SHP77 (cell line): ENCODE measurements at regions not wholly inside any gene's neighbourhood (a gene's known extent, or its start where the extent isn't known, plus 50 kb on each side); places are given as distances from the start of the nearest gene placed in this dataset.
A peak's percentile ranks its signal among the peaks of the same experiment; 100 is the strongest.

Source experiments
- DNase-seq, 2 experiments: peaks; one replicate each; lab custom pipeline; 2025; lab: John Stamatoyannopoulos, UW

DNA sequence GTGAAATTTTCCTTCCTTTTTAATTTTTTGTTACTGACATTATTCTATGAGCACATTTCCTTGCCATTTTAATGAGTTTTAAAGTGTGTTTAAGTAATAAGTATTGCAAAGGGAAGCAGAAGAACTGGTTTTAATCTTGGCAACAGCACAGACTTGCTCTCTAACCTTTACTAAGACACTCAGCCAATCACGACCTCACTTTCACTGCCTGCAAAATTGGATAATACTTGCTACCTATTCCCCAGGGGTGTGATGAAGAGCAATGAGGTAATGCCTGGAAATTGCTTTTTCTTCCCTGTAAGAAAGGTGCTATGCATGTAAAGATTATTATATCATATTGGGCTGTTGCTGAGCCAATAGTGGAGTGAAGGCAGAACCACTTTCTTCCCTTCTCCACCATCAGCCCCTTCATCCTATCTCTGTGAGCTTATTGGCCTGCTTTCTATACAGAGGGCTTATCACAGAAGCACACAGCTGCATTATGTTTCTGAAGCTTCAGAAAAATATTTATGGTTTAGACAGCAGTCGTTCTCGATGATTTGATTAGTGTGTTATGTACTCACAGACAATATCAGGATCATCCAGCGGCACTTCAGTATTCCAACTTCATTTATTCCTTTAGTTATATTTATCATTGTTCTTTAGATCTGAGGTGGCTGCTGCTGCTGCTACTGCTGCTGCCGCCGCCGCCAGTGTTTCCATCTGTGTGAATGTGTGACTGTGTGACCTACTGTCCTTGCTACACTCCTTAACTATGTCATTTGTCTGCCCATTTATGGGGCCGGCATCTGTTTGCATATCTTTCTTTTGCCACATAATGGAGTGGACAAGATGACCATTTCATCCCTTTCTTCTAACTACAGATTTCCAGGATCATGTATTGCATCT lies 255.1 kb downstream of the C4orf33 start:
- no peak for DNase-seq

DNA sequence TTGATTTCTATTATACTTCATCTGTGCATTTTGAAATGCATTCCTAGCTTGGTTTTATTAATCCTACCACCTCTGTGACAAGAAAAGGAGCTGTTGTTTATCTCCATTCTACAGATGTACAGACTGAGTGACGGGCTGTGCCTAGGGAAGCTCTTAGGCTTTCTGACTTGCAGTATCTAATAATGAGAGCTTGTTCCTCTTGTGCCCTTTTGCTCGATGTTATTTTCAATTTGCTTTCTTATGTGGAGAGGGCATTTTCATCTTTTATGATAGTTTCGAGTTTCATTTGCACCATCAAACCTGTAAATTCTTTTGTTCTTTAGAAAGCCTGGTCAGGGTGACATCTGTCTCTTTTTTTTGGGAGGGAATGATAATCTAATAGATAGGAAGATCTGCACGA lies 256.5 kb downstream of the C4orf33 start:
- no peak for DNase-seq

DNA sequence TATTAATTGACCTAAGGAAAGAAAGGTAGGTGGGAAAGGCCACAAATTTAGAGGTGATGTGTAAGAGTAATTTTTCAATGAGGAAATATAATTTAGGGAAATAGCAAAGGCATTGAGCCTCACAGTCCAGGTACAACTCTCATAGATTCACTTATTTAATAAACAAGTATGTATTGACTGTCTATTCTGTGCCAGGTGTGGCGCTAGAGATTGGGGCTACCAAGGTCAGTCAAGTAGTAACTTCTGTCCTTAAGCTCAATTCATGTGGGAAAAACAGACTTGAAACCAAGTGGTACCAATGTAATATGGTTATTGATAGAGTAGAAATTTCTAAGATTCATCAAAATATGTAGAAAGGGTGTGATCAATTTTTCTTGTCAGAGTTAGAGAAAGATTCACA lies 257.5 kb downstream of the C4orf33 start:
- DNase-seq = no peak

DNA sequence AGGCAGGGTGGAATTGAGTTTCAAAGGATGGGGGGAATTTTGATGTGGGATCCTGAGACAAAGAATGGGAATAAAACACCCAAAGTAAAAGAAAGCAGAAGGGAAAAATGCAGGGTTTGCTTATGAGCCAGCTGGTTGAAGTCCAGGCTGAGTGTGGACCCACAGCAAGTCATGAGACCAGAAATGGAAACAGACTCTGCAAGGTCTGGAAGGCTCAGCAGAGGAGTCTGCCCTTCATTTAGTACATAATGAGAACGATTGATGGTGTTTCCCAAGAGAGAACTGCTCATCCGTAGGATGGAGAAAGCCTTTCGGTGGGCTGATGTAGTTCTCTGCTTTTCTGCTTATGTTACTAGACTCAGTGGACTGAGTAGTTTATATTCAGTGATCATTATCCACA lies 259.1 kb downstream of the C4orf33 start:
- DNase-seq = no peak

DNA sequence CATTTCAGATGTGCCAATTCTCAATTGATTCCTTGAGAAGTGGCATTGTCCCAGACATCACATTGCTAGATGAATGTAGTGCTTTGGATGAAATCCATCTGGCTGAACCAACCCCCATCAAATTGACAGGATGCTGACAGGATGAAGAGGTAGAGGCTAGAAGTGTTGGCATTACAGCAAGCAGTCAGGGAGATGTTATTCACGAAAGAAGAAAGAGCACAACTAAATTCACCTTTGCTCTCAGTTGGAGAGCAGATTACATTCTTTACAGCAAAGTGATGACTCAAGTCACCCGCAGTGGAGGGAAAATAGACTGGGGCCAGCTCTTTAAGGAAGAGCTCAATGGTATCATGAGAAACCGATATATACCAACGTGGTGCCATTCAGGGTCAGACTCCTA lies 259.6 kb downstream of the C4orf33 start:
- DNase-seq = no peak

DNA sequence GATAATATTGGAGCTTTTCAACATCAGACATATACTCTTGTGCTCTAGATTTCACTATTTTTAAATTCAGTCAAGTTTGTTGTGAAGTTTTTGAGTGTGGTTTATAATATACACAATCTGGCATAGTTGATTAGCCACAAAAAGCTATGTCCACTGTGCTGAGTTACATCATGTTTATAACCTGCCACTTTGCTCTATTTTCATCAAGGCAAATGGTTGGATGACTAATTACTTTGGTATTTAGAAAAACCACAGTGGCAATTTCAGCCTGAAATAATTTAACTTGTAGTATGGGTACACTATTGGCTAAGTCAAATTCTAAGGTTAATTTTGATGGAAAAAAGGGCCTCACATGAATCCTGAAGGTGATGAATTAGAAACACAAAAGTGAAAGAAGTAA lies 262.6 kb downstream of the C4orf33 start:
- DNase-seq = no peak

DNA sequence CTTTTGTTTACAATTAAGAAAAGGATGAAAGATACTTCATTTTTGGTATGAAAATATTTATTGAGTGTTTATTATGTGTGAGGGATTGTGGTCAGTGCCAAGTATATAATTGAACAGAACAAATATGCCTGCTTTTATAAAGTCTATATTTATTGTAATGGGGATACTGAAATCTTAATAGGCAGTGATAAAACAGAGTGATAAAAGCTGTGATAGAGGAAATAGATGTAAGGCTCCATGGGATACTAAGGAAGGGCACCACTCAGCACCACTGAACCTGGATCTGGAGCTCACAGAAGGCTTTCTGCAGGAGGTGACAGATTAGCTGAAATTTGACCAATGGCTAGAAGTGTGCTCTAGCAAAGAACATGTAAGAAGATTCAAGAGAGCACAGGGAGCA lies 263.5 kb downstream of the C4orf33 start:
- DNase-seq = no peak

DNA sequence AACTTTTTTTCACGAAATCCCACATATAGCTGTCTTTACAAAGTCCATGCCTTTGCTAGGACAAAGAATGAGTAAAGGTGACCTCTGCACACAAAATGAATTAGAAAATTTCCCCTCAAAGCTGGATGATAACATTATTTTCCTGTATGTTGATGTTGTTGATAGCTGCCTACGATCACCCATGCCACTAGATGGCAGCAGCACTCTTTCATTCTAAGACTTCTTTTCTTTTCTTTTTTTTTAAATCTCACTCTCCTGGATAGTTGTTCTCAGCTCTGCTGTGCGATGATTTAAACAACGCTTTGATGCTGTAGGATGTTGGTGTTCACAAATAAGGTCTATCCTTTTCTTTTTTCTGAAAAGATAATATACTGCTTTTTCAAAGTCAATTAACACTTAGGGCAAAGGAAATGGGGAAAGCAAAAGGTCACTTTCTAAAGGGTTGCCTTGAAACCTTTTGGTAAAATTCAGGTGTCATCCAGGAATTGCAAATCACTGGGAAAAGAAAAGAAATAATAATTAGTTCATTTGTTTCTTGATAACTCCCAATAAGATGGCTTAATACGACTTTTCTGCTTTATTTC lies 266.8 kb downstream of the C4orf33 start:
- DNase-seq = peak; percentile 18 to 33

DNA sequence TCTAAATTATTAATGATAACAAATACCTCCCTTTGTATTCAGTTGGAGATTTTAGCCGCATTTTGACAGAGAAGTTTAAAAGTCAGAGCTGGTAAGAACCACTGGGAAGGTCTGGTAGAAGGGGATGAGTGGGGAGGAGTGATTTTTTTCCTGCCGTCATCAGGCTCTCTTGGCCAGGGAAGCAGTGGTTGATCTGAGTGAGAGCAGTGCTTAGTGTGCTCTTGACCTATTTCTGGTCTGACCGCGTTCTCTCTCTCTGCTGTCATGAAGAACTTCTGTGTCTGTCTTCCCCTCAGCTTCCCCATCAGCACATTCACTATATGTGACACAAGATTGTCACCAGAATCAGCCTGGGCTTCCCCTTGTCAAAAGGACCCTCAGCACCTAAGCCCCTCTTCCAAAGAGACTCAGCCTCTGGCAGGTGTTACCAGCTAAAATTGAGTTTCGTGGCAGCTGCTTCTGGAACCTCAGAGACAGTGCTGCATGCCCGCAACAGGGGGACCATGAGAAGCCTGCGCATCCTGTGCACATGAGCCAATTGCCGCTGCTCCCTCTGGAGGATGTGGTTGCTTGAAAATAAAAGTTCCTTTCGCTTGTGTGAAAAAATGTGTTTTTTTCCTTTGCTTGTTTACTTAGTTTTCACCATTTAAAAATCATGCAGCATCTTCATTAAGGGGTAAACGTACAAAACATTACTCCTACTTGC lies 268.9 kb downstream of the C4orf33 start:
- peak in 1 of 2 experiments; percentile 34 for DNase-seq

DNA sequence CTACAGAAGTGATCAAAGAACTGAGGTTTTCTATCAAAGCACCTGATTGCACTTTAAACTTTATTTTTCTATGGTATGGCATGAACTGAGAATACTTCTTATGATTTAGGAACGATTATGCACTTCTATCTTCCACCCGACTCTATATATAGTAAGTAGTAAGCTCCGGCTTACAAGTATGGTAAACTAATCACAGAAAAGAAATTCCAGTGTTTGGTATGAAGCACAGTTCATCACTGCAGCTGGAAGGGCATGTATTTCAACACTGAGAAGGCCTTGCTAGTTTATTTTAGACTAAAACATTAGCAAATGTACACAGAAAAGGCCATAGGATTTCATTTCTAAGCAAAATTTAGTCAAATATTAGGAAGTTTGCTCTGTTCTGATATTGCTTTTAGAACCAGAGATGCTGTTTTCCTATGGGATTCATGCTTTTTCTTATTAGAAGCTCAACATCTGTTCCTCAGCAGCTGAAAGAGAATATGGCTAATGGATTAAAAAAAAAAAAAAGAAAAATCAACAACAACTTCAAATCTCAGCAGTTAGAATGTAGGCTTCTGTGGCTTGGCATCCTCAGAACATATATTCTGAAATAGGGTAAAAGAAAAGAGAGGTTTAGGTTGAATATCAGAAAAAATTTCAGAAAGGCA lies 273.5 kb downstream of the C4orf33 start:
- no peak for DNase-seq

DNA sequence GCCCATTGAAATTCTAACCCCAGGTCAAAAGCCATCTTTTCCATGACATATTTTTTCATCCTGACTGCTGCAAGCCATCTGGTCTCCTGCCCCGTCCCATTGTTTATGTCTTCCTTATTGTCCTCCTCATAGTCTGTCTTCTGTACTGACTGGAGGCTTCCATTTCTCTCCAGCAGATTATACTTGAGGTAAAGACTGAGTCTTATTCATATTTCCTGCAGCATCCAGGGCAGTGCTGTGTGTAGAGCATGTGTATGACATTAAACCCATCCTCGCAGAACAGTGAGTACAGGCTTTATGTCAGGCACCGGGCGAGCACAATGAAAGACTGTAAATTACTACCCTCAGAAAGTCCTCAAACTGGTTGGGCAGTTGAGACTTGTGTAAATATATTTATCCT lies 275.1 kb downstream of the C4orf33 start:
- DNase-seq = no peak

DNA sequence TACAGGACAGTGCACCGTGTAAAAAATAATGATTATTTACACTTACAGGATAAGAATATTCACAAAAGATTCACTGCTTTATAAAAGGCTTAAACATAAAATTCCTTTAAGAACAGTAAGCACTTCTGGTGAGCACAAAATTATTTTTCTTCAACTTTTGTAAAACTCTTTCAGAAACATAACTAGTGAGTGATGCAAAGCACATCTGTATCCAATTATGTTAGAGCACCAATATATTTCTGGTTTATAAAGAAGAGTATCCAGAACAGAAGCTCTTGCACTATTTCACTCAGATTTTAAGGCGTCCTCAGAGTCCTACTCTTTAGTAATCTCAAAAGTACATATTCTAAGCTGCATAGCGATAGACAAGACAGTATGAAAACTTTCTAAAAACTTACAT lies 276.0 kb downstream of the C4orf33 start:
- DNase-seq = no peak

DNA sequence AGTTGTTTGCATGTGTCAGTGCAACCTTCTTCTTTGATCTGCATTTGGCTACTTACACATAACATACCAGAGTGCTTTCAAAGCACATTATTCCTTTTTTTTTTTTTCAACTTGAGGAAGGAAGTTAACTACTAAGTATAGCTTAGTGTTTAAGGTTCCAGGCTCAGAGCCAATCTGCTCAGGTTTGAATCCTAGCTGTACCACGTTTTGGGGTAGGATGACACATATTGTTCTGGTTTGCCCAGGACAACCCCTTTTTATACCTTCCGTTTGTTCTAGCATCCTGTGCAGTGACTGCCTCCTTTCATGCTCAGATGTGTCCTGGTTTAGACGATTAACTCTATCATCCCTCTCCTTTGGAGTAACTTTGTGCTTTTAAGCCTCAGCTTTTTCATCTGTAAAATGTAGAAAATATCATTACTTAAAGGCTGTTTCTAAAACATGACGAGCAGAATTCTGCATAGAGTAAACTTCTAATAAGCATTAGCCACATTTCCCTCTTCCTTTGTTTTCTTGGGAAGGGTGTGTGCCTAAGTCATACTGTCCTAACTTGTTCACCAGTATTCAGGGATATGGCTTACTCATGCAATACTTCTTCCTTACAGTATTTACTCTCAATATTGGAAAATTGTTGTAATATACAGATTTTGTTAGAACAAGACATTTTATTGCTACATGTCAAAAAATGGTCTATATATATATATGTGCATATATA lies 281.3 kb downstream of the C4orf33 start:
- no peak for DNase-seq

DNA sequence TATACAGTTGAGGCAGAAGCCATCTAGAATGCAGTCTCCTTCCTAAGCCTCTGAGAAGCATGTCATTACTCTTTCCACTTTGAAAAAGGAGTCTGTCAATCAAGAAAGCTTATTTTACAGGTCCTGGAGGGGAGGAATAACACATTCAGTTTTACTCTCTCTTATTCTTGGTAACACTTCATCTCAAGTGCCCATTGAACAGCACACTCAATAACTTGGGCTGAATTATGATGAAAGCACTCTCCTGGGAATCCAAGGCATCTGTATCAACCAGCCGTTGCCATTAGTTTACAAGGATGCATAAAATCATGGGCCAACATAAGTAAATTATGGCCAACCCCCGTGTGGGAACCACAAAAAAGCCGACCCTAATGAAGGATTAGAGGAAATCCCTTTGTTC lies 282.4 kb downstream of the C4orf33 start:
- no peak for DNase-seq

DNA sequence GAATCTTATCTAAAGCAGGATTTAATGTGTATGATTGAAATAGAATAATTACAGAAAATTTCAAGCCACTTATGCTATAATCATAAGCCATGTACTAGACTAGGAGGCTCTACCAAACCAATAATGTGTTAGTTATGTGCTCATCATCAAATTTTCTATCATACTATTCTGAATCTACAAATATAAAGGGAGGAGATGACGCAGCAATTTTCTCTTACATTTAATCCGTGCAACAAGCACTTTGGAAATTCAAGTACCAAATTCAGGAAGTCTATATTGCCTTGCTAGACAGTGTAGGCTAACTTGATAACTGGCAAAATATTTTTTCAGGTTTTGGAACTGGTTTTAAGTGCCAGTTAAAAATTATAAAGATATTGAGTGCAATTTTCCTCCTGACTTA lies 283.5 kb downstream of the C4orf33 start:
- DNase-seq = no peak

DNA sequence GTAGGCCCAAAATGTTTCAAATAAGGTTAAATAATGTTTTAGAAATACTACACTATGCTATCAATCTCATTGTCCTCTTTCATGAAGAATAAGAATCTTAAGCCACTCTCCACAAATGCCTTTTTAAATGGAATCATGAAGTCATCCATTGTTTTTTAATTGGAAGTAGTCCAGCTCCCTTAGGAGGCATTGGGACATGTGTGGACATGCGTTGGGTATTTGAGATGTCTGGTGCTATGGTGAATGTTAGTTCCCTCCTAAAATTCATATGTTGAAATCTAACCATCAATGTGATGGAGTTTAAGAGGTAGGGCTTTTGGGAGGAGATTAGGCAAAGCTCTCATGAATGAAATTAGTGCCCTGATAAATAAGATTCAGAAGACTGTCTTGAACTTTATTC lies 289.0 kb downstream of the C4orf33 start:
- no peak for DNase-seq

DNA sequence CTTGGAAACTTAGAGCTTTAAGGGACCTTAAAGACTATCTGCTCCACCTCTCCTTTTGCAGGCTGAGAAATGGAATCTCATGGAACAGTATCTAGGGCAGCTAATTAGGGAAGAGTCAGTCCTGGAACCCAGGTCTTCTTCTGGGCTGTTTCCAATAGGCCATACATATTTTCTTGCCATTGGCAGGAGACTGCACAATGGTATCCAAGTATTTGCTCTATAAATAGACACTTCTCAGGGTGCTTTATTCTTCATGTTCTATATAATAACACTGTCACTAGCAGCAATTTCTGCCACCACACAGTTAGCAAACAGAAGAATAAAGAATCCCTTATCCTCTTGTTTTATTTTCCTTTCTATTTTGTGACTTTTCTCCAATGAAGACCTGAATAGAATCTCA lies 291.7 kb downstream of the C4orf33 start:
- no peak for DNase-seq

DNA sequence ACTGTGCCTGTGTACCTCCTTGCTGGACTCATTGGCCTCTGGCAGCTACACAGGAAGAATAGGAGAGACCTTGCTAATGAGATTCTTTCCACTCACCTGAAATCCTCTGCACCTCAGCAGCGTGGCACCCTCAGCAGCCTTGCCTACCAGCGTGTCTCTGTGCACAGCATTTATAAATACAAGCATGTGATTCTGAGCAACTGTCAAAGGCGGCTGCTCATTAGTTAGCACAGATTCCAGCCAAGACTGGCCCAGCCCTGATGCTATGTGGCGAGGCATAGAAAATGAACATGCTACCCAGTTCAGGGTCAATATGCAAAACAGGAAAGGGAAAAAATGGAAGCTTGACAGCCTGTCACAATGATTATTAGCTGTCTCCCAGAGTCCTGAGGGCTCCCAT lies 298.0 kb downstream of the C4orf33 start:
- no peak for DNase-seq

DNA sequence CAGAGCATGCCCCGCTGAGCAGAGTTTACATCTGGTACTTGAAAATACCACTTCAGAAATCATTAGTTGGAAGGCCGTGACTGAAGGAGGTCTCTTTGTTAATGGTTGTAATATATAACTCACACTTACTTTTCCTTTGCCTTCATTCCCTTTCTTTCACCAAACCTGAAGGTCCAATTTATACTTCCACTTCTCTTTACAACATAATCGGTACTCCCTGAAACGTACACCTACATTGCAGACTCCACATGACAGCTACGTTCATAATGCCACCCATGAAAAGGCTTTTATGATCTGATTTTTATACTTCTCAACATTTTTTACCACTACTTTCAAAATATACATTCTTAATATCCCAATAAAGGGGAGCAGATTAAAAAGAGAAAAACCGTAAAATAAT lies 298.7 kb downstream of the C4orf33 start:
- no peak for DNase-seq

DNA sequence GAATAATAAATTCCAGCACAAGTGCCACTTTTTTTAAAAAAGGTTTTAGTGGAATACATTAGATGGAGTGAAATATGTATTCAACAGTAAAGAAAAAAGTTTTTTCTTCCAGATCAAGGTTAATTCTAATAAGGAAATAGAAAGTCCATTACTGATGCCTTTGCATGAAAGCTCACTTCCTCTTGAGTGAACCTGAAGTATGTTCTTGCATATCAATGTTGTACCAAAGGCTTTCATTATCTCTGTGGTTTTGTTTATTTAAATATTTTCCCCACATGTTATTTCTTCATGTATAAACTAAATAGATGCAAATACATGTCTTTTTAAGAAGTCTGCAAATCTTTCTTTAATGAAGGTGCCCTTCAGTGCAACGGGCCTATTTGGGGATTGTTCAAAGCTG lies 307.9 kb downstream of the C4orf33 start:
- DNase-seq = no peak

DNA sequence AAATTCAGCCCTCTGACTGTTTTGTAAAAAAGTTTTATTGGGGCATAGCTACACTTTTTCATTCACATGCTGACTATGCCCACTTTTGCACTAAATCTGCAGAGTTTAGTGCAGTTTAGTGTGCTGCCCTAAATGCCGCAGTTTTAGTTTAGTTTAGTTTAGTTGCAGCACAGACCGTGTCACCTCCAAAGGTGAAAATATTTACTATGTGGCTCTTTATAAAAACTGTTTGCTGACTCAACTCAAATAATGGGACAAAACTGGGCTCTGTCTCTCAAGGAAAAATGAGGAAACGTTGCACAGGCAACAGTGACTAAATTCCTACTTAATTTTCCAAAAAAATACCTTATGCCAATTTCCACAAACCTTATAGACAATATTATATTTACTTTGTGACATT lies 314.2 kb downstream of the C4orf33 start:
- DNase-seq = no peak

DNA sequence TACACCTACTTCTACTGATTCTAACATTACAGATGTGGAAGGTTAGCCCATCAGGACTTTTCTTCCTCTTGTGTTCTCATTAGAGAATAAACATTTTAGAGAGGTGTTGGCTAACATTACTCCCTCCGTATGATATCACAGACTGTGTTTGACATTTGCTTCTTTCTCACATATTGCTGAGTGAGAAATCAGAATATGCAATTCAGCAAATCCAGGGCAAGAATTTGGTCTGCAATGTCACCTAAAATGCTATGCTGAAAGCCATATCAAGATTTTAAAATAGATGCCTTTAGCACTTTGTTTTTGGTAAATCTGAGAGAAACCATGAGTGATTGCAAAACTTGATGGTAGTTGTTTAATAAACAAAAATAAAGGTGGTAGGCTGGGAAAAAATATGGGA lies 319.1 kb downstream of the C4orf33 start:
- no peak for DNase-seq
